Skin epidermis (tissue), 12 donors: ENCODE measurements at regions not wholly inside any gene's neighbourhood (a gene's known extent, or its start where the extent isn't known, plus 50 kb on each side); places are given as distances from the start of the nearest gene placed in this dataset.
"Not testable (repeated sequence)": the region's sequence is repeated elsewhere in the genome, so short reads cannot be mapped to it uniquely, and the experiment has no call there.

ENCODE experiments used
- H3K27ac ChIP-seq, 21 experiments: fragments of 200-600 bp; sonication (generic) in 11 of 21; one replicate each; pipeline ENCODE4 v1.5.0; 2020; ENCODE audit warnings: mild to moderate bottlenecking in 3 of 21, inconsistent platforms in 2 of 21, moderate library complexity in 2 of 21
- H3K4me3 ChIP-seq, 7 experiments: fragments of 200-600 bp; sonication (generic) in 2 of 7; one replicate each; pipeline ENCODE4 v1.5.0; 2020; ENCODE audit warnings: inconsistent platforms in 2 of 7, mild to moderate bottlenecking in 2 of 7, moderate library complexity in 1 of 7

DNA sequence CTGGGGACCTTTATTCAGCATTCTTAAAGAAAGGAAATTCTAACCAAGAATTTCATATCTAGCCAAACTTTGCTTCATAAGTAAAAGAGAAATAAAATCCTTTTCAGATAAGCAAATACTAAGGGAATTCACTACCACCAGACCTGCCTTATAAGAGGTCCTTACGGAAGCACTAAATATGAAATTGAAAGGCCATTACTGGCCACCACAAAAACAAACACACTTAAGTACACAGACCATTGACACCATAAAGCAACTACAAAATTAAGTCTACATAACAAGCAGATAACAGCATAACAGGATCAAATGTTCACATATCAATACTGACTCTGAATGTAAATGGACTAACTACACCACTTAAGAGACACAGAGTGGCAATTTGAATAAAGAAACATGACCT lies 361.4 kb upstream of the POU5F2 start:
- H3K4me3 ChIP-seq: no peak overlapping the region
- no peak overlapping the region for H3K27ac ChIP-seq

DNA sequence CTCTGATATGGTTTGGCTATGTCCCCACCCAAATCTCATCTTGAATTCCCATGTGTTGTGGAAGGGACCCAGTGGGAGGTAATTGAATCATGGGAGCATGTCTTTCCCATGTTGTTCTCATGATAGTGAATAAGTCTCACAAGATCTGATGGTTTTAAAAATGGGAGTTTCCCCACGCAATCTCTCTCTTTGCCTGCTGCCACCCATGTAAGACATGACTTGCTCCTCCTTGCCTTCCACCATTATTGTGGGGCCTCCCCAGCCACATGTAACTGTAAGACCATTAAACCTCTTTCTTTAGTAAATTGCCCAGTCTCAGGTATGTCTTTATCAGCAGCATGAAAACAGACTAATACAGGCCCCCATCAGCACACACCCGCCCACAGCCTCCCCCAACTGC lies 356.0 kb upstream of the POU5F2 start:
- H3K27ac ChIP-seq, H3K4me3 ChIP-seq: not testable (repeated sequence)

DNA sequence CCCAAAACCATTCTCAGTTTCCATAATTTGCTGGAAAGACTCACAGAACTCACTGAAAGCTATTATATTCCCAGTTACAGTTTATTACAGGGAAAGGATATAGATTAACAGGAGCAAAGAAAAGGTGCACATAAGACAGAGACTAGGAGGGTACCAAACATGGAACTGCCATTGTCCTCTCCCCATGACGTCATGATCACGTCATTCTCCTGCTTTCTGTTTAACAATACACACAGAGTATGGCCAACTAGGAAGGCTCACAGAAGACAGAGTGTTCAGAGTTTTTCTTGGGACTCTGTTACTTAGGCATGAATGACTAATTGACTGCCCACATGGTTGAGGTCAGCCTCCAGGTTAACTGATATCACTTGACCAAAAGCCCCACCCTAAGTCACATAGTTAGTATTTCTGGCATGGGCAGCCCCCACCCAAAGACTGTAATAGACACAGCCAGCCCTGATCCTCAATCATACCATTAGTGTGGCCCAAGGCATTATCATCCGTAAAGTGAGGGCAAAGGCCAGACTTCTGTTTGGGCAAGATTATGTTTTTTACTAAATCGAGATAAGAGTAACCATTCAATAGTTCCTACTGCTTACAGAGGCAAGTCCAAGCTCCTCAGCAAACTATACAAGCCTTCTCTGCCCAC lies 353.5 kb upstream of the POU5F2 start:
- Histone ChIP-seq H3K27ac (no peak overlapping the region), H3K4me3 (no peak overlapping the region)

DNA sequence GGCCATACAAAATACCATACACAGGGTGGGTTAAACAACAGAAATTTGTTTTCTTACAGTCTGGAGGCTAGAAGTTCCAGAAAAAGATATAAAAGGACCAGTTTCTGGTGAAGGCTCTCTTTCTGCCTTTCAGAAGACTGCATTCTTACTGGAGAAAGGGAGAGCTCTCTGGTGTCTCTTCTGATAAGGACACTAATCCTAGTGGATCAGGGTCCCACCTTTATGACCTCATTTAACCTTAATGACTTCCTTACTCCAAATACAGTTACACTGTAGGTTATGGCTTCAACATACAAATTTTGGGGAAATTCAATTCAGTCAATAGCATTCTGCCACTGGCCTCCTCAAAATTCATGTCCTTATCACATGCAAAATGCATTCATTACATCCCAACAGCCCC lies 351.9 kb upstream of the POU5F2 start:
- no peak overlapping the region for H3K27ac ChIP-seq
- no peak overlapping the region for H3K4me3 ChIP-seq

DNA sequence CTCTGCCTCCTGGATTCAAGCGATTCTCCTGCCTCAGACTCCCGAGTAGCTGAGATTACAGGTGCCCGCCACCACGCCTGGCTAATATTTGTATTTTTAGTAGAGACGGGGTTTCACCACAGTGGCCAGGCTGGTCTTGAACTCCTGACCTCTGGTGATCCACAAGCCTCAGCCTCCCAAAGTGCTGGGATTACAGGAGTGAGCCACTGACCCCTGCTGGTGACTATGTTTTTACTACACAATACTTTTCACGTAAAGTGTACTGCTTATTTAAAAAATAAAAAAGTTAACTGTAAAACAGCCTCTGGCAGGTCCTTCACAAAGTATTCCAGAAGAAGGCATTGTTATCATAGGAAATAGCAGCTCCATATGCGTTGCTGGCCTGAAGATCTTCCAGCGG lies 345.2 kb upstream of the POU5F2 start:
- H3K27ac ChIP-seq, H3K4me3 ChIP-seq: not testable (repeated sequence)

DNA sequence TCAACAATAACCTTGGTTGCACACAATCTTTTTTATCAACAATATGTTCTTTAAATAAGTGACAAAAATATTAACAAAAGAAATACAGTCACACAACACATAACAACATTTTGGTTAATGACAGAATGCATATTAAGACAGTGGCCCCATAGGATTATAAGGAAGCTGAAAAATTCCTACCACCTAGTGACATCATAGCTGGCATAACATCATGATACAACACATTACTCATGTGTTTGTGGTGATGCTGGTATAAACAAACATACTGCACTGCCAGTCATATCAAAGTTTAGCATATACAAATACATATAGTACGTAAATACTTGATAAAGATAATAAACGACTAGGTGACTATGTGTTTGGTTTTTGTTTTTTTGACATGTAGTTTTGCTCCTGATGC lies 344.8 kb upstream of the POU5F2 start:
- Histone ChIP-seq H3K4me3 (no peak overlapping the region), H3K27ac (no peak overlapping the region)

DNA sequence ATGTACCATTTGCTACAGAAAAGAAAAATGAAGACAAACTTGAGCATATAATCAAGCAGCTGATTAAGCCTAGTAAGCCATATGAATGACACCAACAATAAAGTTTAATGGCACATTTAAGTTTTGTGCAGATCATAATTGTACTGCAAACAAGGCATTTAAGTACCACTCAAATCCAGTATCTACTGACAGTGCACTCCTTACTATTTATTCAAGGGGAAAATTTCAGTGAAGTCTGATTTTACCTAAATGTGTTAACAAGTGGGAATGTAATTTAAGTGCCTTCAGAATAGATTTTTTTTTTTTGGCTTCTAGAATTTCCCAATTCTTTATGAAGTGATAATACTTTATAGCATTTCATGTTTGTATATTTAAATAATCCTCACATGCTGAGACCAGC lies 341.0 kb upstream of the POU5F2 start:
- Histone ChIP-seq H3K27ac (no peak overlapping the region), H3K4me3 (no peak overlapping the region)

DNA sequence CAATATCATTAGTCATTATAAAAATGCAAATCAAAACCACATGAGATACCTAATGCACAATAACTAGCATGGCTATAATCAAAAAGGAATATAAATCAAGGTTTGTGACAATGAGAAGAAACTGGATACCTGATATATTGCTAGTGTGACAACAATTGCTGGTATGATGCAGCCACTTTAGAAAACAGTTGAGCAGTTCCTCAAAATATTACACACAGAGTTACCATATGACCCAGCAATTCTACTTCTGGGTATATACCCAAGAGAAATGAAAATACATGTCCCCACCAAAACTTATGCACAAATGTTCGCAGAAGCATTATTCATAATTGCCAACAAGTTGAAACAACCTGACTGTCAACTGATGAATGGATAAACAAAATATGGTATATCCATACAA lies 339.7 kb upstream of the POU5F2 start:
- H3K27ac ChIP-seq: no peak overlapping the region
- no peak overlapping the region for H3K4me3 ChIP-seq

DNA sequence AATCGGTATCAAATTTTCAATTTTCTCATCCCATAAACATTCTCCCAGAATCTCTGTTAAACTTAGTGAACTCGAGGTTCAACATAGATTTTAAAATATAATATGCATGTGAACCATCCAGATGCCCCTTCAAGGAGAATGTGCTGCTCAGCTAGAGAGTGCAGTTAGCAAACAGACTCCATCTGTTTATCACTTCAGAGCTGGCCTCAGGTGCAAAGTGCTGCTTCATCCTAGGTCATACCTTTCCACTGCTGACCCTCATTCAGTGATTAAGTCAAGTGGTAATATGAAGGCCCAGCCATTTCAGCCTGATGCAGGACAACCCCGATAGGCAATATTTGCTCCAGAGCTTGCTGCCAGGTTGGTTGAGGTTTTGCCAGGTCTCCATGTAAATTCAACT lies 339.0 kb upstream of the POU5F2 start:
- no peak overlapping the region for H3K27ac ChIP-seq
- no peak overlapping the region for H3K4me3 ChIP-seq

DNA sequence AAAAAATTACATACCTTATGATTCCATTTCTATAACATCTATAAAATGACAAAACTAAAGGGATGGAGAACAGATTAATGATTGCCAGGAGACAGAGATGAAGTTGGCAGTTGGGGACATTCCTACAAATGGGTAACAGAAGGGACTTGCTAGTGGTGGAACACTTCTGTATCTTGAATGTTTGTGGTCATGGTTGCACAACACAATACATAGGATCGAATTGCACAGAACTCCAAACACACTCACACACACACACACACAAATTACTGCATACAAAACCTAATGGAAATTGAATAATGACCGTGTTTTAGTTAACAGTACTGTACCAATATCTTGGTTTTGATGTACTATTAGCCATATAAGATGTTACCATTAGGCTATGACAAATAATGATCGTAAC lies 330.7 kb upstream of the POU5F2 start:
- no peak overlapping the region for H3K4me3 ChIP-seq

DNA sequence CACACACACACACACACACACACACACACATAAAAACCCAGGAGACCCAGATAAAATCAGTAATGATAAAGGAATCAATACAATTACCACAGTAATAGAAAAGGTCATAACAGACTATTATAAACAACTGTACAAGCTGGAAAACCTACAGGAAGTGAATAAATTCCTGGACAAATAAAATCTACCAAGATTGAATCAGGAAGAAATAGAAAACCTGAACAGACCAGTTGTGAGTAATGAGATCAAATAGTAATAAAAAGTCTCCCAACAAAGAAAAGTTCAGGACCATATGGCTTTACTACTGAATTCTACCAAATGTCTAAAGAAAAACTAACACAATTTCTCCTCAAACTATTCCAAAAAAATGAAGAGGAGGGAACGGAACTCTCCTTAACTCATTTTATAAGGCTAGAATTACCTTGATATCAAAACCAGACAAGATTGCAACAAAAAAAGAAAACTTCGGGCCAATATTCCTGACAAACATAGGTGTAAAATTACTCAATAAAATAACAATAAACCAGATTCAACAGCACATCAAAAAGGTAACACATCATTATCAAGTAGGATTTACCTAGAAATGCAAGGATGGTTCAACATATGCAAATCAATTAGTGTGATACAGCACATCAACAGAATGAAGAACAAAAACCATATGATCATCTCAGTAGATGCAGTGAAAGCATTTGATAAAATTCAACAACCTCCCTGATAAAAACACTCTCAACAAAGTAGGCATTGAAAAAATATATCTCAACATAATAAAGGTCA lies 325.2 kb upstream of the POU5F2 start:
- no peak overlapping the region for H3K4me3 ChIP-seq

More for the DNA sequence above, 330.7 kb upstream of the POU5F2 start:
- H3K27ac ChIP-seq: no peak overlapping the region

DNA sequence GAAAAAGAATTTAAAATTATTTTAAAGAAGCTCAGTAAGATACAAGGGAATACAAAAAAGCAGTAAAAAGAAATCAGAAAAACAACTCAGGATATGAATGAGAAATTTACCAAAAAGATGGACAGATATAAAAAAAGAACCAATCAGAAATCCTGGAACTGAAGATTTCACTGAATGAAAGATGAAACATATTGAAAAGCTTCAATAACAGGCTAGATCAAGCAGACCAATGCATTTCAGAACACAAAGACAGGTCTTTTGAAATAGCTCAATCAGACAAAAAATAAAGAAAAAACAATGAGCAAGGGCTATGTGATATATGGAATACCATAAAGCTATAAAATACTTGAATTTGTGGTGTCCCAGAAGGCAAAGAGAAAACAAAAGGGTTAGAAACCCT lies 322.6 kb upstream of the POU5F2 start:
- H3K4me3 ChIP-seq: no peak overlapping the region

More for the DNA sequence above, 325.2 kb upstream of the POU5F2 start:
- H3K27ac ChIP-seq: no peak overlapping the region

DNA sequence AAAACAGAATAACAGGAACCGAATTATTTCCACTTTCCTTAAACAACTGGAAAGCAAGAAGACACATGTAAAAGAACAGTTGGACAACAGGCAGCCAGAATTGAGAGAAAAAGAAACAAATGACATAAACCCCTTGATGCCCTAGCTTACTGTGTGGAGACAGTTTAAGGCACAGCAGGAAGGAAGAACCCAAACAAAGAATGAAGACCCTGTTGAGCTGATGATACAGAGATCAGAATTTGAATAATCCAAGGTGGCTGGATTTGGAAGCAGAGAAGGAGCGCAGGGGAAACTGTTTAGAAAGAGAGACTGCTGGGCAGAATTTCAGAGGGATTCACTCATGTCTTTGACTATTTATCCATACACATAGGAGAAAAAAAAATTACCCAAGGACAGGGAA lies 316.3 kb upstream of the POU5F2 start:
- Histone ChIP-seq H3K27ac (no peak overlapping the region), H3K4me3 (no peak overlapping the region)

More for the DNA sequence above, 322.6 kb upstream of the POU5F2 start:
- H3K27ac ChIP-seq: no peak overlapping the region

DNA sequence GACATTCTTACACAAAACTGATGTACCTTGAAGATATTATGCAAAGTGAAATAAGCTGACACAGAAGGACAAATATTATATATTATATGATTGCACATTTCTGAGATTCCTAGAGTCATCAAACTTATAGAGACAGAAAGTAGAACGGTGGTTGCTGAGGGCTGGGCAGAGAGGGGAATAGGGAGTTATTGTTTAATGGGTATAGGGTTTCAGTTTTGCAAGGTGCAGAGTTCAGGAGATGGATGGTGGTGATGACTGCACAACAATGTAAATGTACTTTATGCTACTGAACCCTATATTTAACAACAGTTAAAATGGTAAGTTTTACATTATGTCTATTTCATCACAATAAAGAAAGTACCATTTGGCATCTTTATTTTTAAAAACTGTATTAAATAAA lies 315.8 kb upstream of the POU5F2 start:
- H3K27ac ChIP-seq: no peak overlapping the region
- H3K4me3 ChIP-seq: no peak overlapping the region

DNA sequence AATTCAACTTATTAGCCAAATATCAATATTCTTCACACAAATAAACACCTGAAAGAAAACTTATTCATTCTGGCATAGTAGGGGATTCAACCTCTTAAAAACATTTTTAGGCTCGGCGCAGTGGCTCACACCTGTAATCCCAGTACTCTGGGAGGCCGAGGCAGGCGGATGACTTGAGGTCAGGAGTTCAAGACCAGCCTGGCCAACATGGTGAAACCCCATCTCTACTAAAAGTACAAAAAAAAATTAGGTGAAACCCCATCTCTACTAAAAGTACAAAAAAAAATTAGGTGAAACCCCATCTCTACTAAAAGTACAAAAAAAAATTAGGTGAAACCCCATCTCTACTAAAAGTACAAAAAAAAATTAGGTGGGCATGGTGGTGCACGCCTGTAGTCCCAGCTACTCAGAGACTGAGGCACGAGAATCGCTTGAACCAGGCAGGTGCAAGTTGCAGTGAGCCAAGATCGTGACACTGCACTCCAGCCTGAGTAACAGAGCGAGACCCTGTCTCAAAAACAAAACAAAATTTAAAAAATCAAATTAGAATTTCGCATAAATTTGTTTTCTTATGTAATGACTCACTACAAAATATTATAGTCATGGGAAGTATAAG lies 308.0 kb upstream of the POU5F2 start:
- H3K4me3 ChIP-seq, H3K27ac ChIP-seq: not testable (repeated sequence)

DNA sequence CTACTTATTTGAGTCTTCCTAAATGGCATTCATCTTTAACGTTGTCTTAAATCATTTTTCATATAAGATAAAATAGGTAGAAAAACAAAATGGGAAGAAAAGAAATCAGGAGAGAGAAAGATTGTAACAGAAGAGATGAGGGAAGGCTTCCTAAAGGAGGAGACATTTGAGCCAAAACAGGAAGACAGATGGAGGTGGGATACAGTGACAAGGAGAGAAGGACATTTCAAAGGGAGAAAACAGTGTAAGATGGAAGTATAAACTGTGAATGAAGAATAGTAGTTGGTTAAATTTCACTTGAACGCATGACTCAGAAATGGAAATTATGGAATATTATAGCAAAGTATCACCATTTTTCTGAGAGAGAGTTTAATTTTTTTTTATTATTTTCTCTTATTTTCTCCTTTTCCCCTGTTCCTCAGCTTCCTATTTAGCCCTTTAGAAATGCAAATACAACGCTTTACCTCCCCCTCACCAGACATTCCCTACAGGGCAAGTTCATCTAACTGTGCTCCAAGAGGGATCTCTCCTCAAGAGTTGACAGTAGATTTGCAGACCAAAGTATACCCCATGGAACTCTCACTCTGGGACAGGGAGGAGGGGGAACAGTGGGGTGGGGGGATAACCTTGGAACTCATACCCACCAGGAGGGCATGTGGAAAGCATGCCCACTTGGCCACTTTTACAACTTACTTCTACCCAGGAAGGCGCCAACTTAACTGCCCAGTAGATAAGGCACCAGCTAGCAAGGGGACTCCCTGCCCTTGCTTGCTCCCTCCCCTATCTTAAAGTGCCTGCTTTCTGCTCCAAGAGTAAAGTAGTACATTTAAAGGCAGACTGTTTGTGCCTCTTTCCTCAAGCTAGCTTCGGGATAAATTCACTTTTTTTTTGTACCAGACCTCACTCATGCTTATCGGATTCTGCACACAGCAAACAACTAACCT lies 304.7 kb upstream of the POU5F2 start:
- Histone ChIP-seq H3K27ac (no peak overlapping the region), H3K4me3 (no peak overlapping the region)

DNA sequence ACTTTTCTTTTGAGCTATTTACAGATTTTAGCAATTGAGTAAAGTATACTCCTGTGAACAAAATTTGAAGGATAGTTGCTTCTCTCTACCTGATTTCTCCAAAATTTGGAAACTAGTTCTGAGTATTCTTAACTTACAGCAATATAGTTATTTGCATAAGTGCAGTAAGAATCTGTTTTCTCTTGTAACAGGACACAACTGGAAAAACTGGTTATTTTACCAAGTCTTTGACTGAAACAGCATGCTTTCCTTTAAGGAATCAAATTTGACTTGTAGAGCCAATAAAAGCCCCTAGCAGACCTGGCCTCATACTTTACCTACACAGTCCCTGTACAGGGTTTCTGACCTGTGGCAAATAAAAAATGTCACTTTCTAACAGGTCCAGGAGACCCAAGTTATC lies 301.9 kb upstream of the POU5F2 start:
- H3K4me3 ChIP-seq: no peak overlapping the region
- H3K27ac ChIP-seq: no peak overlapping the region

DNA sequence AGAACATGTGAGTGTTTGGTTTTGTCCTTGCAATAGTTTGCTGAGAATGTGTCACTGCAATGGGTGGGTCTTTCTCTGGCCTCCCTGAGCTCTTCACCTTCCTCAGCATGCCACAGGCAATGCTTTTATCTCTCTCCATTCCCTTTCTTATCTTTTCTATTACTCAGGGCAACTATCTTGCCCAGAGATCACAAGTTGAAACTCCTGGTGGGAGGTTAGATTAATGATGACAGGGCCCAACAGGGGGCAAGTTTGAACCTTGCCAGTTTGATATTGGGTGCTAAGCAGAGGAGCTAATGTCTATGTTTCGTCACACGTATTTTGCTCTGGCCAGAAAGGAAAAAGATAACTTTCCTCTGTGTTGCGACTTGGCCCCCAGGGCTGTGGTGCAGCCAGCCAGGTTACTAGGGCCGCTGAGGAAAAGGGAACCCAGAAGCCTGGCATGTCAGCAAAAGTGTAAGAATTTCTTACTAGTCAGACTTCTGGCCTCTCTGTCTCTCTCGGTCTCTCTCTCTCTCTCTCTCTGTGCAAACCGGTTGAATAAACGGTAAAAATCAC lies 299.3 kb upstream of the POU5F2 start:
- Histone ChIP-seq H3K4me3 (no peak overlapping the region), H3K27ac (no peak overlapping the region)

DNA sequence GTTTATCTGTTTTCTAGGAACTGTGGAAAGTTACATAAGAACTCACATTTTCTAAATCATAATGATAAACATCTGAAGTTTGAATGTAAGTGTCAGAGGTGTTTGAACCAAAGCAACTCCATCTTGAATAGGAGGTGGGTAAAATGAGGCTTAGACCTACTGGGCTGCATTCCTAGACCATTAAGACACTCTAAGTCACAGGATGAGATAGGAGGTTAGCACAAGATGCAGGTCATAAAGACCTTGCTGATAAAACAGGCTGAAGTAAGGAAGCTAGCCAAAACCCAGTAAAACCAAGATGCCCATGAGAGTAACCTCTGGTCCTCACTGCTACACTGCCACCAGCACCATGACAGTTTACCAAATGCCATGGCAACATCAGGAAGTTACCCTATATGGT lies 297.7 kb upstream of the POU5F2 start:
- no peak overlapping the region for H3K4me3 ChIP-seq
- no peak overlapping the region for H3K27ac ChIP-seq

DNA sequence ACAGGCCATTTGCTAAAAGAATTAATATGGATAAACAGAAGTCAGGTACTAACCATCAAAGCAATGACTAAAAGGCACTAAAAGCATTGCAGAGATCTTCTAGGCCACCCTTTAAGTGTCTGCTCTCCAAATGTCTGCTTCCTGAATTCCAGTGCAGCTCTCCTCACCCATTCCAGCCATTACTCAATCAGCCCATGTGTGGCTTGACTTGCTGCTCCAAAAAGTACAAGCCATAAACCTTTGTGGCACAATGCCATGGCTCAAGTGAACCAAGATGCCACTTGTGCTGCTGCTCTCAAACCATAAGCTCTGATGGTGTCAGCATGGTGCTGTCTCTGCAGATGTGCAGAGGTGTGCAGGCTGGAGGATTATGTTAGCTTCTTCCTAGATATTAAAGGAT lies 290.2 kb upstream of the POU5F2 start:
- Histone ChIP-seq H3K4me3 (no peak overlapping the region), H3K27ac (no peak overlapping the region)
